ENCODE measurements at regions not wholly inside any gene's neighbourhood (a gene's known extent, or its start where the extent isn't known, plus 50 kb on each side); places are given as distances from the start of the nearest gene placed in this dataset.

DNA sequence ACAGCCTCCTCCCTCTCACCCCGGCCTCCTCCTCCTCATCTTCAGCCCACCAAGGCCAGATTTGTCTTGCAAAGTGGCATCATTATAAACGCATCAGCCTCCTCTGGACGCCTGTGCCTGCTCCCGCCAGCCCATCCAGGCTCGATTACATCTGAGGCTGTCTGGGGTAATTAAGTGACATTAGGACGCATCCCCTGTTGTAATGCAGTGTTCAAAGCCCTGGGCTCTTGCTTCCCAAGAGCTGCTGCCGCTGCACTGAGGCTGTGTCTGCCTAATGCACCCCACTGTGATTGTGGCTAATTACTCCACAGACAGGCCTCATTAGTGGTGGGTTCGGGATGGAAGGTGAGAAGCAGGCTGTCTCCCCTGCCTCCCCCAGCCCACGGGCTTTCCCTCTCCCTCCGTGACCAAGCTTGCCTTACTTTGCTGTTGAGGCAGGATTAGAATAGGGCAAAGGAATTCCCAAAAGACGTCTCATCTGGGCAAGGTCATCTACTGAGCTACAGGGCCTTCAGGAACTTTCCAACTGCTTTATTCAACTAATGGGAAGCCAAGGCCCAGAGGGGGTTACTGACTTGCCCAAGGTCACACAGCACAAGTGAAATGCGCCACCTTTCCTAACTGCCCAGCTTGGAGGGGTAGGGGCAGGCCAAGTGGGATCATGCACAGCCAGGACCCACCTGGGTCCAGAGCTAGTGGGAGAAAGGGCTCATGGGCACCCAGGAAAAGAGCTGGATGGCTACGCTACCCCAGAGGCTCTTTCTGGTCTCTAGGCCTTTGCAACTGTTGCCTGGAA, 66.2 kb upstream of the PCBD1 start:
- Histone ChIP-seq H3K27me3 (no peaks in the 10 kb centered on the region), H3K4me1 (no peaks in the 10 kb centered on the region), H3K27ac (no peak overlapping the region), H3K36me3 (no peaks in the 10 kb centered on the region), H3K9me3 (no peaks in the 10 kb centered on the region), H3K4me3 (no peak overlapping the region)
- no peak for TF ChIP-seq EP300 (IDR thresholded peaks at IDR 0.05)
- TF ChIP-seq POLR2A (IDR thresholded peaks at IDR 0.05): no peak
- no peak for TF ChIP-seq POLR2AphosphoS5 (IDR thresholded peaks at IDR 0.05)
- TF ChIP-seq CTCF (IDR thresholded peaks at IDR 0.05): no peak
- ATAC-seq (ENCODE audit: low FRiP score in 2 of 2) (no peak), DNase-seq (no peak)
- WGBS, 2 donors: 84 to 85% methylated on average over 13 of the region's 13 CpGs

DNA sequence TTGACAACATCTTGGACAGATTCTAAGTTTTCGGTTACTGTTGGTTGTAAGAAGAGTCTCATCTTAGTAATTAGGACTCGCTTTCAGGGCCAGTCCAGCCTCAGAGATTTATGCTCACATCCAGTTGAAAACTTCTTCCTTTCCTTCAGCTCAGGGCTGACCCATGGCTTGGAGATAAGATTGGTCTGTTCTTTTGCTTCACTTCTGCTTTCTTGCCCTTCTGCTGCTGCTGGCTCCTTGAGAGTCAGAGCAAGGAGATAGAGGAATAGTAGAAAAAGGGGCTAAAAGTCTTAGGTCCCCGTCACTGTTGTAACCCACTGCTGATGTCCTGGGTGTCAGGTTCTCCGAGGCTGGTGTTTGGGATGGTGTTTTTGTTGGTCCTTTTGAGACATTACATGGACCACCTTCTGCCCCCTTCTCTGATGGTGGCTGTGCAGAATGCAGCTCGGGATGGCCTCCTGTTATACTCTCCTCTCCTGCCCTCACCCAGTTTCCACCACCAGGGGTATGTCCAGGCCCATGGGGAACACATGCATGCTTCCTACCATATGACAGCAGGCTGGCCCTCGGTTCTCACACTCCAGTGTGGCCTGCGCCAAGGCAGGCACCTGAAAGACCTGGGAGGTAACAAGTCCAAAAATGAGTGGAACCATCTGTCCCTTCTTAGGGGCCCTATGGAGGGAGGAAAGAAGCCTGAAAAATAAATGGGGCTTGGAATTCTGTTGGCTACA, 67.8 kb upstream of the PCBD1 start:
- 57 to 64% methylated on average over 7 of the region's 7 CpGs for WGBS, 2 donors
- H3K4me1 ChIP-seq: no peaks in the 10 kb centered on the region
- H3K27me3 ChIP-seq: no peaks in the 10 kb centered on the region
- H3K36me3 ChIP-seq: no peaks in the 10 kb centered on the region
- DNase-seq (no peak), ATAC-seq (ENCODE audit: low FRiP score in 2 of 2) (no peak)
- no peaks in the 10 kb centered on the region for H3K9me3 ChIP-seq
- H3K27ac ChIP-seq: no peak overlapping the region
- no peak for TF ChIP-seq CTCF (IDR thresholded peaks at IDR 0.05)
- TF ChIP-seq POLR2A (IDR thresholded peaks at IDR 0.05): no peak
- no peak for TF ChIP-seq POLR2AphosphoS5 (IDR thresholded peaks at IDR 0.05)
- TF ChIP-seq EP300 (IDR thresholded peaks at IDR 0.05): no peak
- no peak overlapping the region for H3K4me3 ChIP-seq

DNA sequence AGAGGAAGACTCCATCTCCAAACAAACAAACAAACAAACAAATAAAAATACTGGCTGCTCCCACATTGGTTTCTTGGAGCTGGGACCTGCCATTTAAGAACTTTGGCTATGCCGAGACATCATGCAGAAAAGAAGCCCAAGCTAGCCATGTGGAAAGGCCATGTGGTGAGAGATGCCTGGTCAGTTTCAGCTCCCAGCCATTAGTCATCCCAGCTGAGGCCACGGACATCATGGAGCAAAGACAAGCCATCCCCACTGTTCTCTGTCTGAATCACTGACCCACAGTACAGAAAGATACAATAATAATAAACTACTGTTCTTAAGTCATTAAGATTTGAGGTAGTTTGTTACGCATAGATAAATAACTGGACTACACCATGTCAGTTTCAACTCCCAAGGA, 70.0 kb upstream of the PCBD1 start:
- ATAC-seq (ENCODE audit: low FRiP score in 2 of 2): no peak
- TF ChIP-seq POLR2AphosphoS5 (IDR thresholded peaks at IDR 0.05): no peak
- TF ChIP-seq POLR2A (IDR thresholded peaks at IDR 0.05): no peak
- no peak for TF ChIP-seq CTCF (IDR thresholded peaks at IDR 0.05)
- no peak for DNase-seq
- Histone ChIP-seq H3K4me1 (no peaks in the 10 kb centered on the region), H3K9me3 (no peaks in the 10 kb centered on the region), H3K27me3 (no peaks in the 10 kb centered on the region), H3K4me3 (no peak overlapping the region), H3K27ac (no peak overlapping the region), H3K36me3 (no peaks in the 10 kb centered on the region)
- 90 to 95% methylated on average over 3 of the region's 3 CpGs for WGBS, 2 donors

GRCh38 chr10:70960316-70960715, 72.0 kb upstream of the PCBD1 start:
- Histone ChIP-seq H3K27ac (no peak overlapping the region), H3K9me3 (no peaks in the 10 kb centered on the region), H3K27me3 (no peaks in the 10 kb centered on the region), H3K36me3 (no peaks in the 10 kb centered on the region), H3K4me3 (no peak overlapping the region), H3K4me1 (no peaks in the 10 kb centered on the region)
- WGBS, 2 donors: 94 to 97% methylated on average over 2 of the region's 2 CpGs
- DNase-seq (no peak), ATAC-seq (ENCODE audit: low FRiP score in 2 of 2) (no peak)
- TF ChIP-seq POLR2AphosphoS5 (IDR thresholded peaks at IDR 0.05) (no peak), POLR2A (IDR thresholded peaks at IDR 0.05) (no peak), CTCF (IDR thresholded peaks at IDR 0.05) (no peak), EP300 (IDR thresholded peaks at IDR 0.05) (no peak)

Data from upper lobe of left lung (tissue), 6 donors.